ENCODE measurements at regions not wholly inside any gene's neighbourhood (a gene's known extent, or its start where the extent isn't known, plus 50 kb on each side); places are given as distances from the start of the nearest gene placed in this dataset.
A peak's percentile ranks its signal among the peaks of the same experiment; 100 is the strongest.

GRCh38 chr13:111411151-111411858 lies 90.9 kb downstream of the TEX29 start:
- no peaks in the 10 kb centered on the region for H3K4me1 ChIP-seq
- DNase-seq (no peak), ATAC-seq (no peak)
- 61% methylated on average over 13 of the region's 48 CpGs for WGBS (ENCODE audit: insufficient coverage, low coverage, low lambda C conversion rate, missing lambda C conversion rate)
- intact Hi-C loops (cut with DNase I), result no loop called here
- no peaks in the 10 kb centered on the region for H3K36me3 ChIP-seq
- no peak overlapping the region for H3K4me3 ChIP-seq
- no peaks in the 10 kb centered on the region for H3K27me3 ChIP-seq
- no peaks in the 10 kb centered on the region for H3K9me3 ChIP-seq
- no peak overlapping the region for H3K27ac ChIP-seq
- TF ChIP-seq CTCF (IDR thresholded peaks at IDR 0.05) (no peak), POLR2A (IDR thresholded peaks at IDR 0.05) (no peak)

- Histone ChIP-seq H3K36me3 (no peaks in the 10 kb centered on the region), H3K4me3 (no peak overlapping the region), H3K27ac (no peak overlapping the region), H3K4me1 (no peaks in the 10 kb centered on the region), H3K27me3 (no peaks in the 10 kb centered on the region), H3K9me3 (no peaks in the 10 kb centered on the region)
- intact Hi-C loops (cut with DNase I), result no loop called here
- 33% methylated on average over 11 of the region's 15 CpGs for WGBS (ENCODE audit: insufficient coverage, low coverage, low lambda C conversion rate, missing lambda C conversion rate)
- no peak for DNase-seq
- TF ChIP-seq CTCF (IDR thresholded peaks at IDR 0.05) (no peak), POLR2A (IDR thresholded peaks at IDR 0.05) (no peak)
- no peak for ATAC-seq
Measured at GRCh38 chr13:111411919-111412650, 91.6 kb downstream of the TEX29 start.

GRCh38 chr13:111413407-111414187 lies 93.2 kb downstream of the TEX29 start:
- Histone ChIP-seq H3K4me1 (no peaks in the 10 kb centered on the region), H3K36me3 (no peaks in the 10 kb centered on the region), H3K27ac (no peak overlapping the region), H3K9me3 (no peaks in the 10 kb centered on the region), H3K4me3 (no peak overlapping the region), H3K27me3 (no peaks in the 10 kb centered on the region)
- intact Hi-C loops (cut with DNase I), result no loop called here
- no peak for DNase-seq
- 59% methylated on average over 5 of the region's 19 CpGs for WGBS (ENCODE audit: insufficient coverage, low coverage, low lambda C conversion rate, missing lambda C conversion rate)
- peak in 1 of 4 donors; percentile 22 for ATAC-seq
- no peak for TF ChIP-seq POLR2A (IDR thresholded peaks at IDR 0.05)
- TF ChIP-seq CTCF (IDR thresholded peaks at IDR 0.05), result no peak

- H3K9me3 ChIP-seq, result no peaks in the 10 kb centered on the region
- H3K36me3 ChIP-seq, result no peaks in the 10 kb centered on the region
- no peaks in the 10 kb centered on the region for H3K27me3 ChIP-seq
- TF ChIP-seq CTCF (IDR thresholded peaks at IDR 0.05), result no peak
- TF ChIP-seq POLR2A (IDR thresholded peaks at IDR 0.05), result no peak
- no peak overlapping the region for H3K4me3 ChIP-seq
- no peak overlapping the region for H3K27ac ChIP-seq
- intact Hi-C loops (cut with DNase I), result no loop called here
- WGBS (ENCODE audit: insufficient coverage, low coverage, low lambda C conversion rate, missing lambda C conversion rate), result no CpG with 5 or more reads among the region's 9 CpGs
- H3K4me1 ChIP-seq, result no peaks in the 10 kb centered on the region
- DNase-seq (no peak), ATAC-seq (peak in 1 of 4 donors; percentile 9)
Measured at GRCh38 chr13:111414341-111414740, 93.9 kb downstream of the TEX29 start.
